OCI-LY3 (cell line): ENCODE measurements at regions not wholly inside any gene's neighbourhood (a gene's known extent, or its start where the extent isn't known, plus 50 kb on each side); places are given as distances from the start of the nearest gene placed in this dataset.

Experiments
- CTCF ChIP-seq: fragments of 200-600, 300-600 bp; sonication (generic); IDR thresholded peaks from 2 replicates; pipeline ENCODE4 v1.5.1; 2014; ENCODE audit warnings: antibody characterized with exemption, low read length, low read depth
- EZH2phosphoT487 ChIP-seq: fragments of 200-600 bp; shearing (Covaris generic); IDR thresholded peaks from 2 replicates; pipeline ENCODE4 v1.6.1; 2018; ENCODE audit warnings: antibody characterized with exemption, mixed run types, low read depth

GRCh38 chr17:79216826-79217225 is 142.2 kb downstream of the ENGASE start:
- TF ChIP-seq CTCF = no peak
- no peak for TF ChIP-seq EZH2phosphoT487
